LNCAP (cell line): ENCODE measurements at regions not wholly inside any gene's neighbourhood (a gene's known extent, or its start where the extent isn't known, plus 50 kb on each side); places are given as distances from the start of the nearest gene placed in this dataset.

Source experiments
- TF ChIP-seq, protein P1 (sequence below): fragments of 450-650 bp; IDR thresholded peaks from 2 replicates; pipeline ENCODE4 v1.5.1; 2017; ENCODE audit warnings: mild to moderate bottlenecking

DNA sequence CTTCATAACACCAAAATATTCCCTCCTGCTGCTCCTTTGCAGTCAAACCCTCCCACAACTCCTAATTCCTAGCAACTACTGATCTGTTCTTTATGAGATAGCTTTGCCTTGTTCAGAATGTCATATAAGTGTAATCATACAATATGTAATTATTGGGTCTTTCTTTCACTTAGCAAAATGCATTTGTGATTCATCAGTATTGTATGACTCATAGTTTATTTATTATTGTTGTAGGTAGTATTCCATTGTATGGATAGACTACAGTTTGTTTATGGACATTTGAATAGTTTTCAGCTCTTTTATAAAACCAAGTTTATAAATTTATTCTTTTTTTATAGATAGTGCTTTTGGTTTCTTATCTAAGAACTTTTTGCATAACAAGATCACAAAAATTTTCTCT, 468.2 kb upstream of the KIF2A start:
- TF ChIP-seq, protein P1, sequence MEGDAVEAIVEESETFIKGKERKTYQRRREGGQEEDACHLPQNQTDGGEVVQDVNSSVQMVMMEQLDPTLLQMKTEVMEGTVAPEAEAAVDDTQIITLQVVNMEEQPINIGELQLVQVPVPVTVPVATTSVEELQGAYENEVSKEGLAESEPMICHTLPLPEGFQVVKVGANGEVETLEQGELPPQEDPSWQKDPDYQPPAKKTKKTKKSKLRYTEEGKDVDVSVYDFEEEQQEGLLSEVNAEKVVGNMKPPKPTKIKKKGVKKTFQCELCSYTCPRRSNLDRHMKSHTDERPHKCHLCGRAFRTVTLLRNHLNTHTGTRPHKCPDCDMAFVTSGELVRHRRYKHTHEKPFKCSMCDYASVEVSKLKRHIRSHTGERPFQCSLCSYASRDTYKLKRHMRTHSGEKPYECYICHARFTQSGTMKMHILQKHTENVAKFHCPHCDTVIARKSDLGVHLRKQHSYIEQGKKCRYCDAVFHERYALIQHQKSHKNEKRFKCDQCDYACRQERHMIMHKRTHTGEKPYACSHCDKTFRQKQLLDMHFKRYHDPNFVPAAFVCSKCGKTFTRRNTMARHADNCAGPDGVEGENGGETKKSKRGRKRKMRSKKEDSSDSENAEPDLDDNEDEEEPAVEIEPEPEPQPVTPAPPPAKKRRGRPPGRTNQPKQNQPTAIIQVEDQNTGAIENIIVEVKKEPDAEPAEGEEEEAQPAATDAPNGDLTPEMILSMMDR, result no peak

DNA sequence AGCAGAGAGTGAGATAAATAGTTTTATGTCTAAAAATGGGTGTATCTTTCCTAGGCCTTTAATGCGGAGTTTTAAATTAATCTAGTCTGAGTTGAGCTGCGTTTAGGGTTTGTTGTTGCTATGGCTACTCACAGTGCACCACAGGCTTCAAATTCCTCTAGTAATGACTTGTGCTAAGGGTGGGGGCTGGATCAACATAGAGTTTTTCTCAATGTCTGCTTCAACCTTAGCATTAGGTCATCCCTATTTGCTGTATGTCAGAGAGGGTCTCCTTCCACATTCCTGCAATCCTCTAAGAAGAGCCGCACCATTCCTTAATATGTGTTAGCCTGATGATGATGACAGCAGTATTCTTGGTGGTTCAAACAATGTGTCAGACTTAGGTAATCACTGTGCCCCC, 465.6 kb upstream of the KIF2A start:
- TF ChIP-seq, protein P1, result no peak

DNA sequence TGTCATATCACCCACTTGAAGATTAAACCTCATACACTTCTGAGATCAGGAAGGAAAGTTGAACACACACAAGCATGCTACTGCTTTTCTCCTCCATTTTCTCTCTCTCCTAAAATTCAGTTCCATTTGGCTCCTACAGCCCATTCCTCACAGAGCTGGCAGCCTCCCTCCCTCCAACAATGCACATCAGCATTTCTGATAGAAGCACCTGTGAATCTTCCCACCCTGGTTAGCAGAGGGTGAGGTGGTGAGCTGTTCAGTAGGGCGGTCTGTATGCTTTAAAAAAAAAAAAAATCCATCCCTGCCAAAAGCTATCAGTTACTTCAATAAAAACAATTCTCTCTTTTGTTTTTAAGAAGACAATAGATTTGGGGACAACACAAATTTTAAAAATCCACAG, 463.2 kb upstream of the KIF2A start:
- TF ChIP-seq, protein P1, result no peak

DNA sequence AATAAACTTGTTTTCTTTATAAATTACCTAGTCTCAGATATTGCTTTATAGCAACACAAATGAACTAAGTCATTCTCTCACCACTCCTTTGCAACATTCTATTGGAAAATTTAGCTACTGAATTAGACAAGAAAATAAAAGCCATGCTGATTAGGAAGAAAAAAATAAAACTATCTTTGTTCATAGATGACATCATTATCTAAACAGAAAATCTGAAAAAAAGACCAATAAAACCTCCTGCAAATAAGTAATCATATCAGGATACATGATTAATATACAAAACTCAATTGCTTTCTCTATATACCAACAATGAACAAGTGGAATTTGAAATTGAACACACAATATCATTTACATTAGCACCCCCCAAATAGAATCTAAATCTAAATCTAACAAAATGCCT, 455.3 kb upstream of the KIF2A start:
- TF ChIP-seq, protein P1, result no peak

DNA sequence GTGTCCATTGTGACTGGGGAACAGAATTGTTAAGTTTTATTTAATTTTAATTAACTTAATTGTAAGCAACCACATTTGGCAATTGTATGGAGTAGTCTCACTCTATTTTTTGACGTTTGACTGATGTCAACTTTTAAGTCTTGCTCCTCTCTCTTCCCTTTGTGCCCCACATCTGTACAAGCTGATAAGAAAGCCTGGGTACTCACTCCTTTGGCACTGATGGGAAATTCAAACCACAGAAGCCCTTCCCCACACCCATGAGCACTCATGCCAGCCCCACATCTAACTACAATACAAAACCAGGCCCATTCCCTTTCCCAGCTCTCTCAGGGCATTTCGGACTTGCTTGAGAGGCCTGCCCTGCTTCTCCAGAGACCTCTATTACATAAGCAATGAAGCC, 451.5 kb upstream of the KIF2A start:
- TF ChIP-seq, protein P1, result no peak

DNA sequence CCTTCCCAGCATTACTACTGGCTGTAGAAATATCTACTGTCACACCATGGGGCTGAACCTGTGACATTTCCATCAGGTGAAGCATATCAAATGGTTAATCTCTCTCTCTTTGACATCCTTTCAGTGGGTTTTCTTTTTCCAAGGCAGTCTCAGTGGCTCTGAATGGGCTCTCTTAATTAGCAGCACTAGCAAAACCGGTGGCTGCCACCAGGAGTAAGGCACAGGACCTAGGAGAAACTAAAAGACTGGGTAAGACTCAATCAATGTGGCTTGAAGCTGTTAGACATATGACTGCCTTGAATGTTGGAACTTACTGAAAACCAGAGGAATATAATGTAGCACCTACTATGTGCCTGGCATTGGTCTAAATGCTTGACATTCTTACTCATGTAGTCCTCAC, 445.0 kb upstream of the KIF2A start:
- TF ChIP-seq, protein P1, result no peak

DNA sequence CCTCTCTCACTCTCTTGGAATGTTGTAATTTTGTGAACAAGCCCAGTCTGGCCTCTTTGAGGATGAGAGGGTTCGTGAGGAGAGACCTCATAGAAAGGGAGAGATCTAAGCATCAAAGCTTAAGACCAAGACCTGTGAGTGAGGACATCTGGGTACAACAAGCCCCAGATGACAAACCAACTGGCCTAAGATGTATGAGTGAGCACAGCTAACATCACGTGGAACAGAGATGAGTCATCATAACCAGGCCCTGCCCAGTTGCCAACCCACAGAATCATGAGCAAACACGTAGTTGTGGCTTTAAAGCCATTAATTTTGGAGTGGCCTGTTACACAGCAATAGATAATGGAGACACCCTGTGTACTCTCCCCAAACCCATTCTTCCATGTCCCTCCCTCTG, 439.1 kb upstream of the KIF2A start:
- TF ChIP-seq, protein P1, result no peak

DNA sequence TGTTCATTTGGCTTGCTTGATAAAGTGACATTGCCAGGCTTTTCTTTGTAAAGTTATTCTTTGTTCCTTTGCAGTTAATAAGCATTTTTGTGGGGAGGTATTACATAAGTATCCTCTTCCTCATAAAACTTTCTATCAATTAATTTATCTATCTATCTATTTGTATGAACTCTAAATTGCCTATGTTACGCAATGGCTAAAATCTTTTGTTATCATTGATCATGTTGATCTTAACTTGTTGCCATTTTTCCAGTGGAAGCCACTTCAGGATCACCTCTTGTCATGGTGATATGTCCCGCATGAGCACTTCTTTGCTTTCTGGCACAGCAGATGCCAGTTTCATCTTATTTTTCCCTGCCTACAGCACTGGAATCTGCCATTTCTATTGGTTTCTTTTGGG, 436.7 kb upstream of the KIF2A start:
- TF ChIP-seq, protein P1, result no peak
